Panc1 (cell line): ENCODE measurements at regions not wholly inside any gene's neighbourhood (a gene's known extent, or its start where the extent isn't known, plus 50 kb on each side); places are given as distances from the start of the nearest gene placed in this dataset.

Experiments
- ATAC-seq: fragments of 200-7000 bp; cut with Tn5 transposase; 2 replicates; pipeline ENCODE4 v1.9.1; 2020; ENCODE audit warnings: mild to moderate bottlenecking, moderate library complexity
- BruUV-seq: library from RNA; stranded (reverse); fragments of 400-500 nt; replicated peaks from 2 replicates; lab custom pipeline; 2021; lab: Mats Ljungman, UMichigan
- CTCF ChIA-PET: fragments of 300-600 bp; sonication (Branson Sonifier 250); formaldehyde crosslinking; loops from one replicate; lab custom pipeline; 2022; ENCODE audit warnings: antibody characterized with exemption; lab: Charles Lee
- POLR2A ChIA-PET: fragments of 300-600 bp; sonication (Branson Sonifier 250); formaldehyde crosslinking; loops from one replicate; lab custom pipeline; 2022; ENCODE audit warnings: antibody characterized with exemption; lab: Charles Lee
- DNase-seq: peaks from one replicate; pipeline ENCODE4 v3.0.0-alpha.2; 2010; ENCODE audit warnings: low read depth, low spot score
- H3K27ac ChIP-seq: 2 replicates; pipeline ENCODE4 v1.5.1; 2011; ENCODE audit warnings: mild to moderate bottlenecking, low read length, inconsistent platforms
- H3K27me3 ChIP-seq: fragments of 200-500 bp; sonication (Bioruptor generic); 2 replicates; pipeline ENCODE4 v1.6.0; 2014; ENCODE audit warnings: low read length, inconsistent platforms; ENCODE audit not compliant: control insufficient read depth, insufficient read depth
- H3K36me3 ChIP-seq: fragments of 200-500 bp; sonication (Bioruptor generic); 2 replicates; pipeline ENCODE4 v1.5.1; 2014; ENCODE audit warnings: inconsistent platforms, mild to moderate bottlenecking, low read length, moderate library complexity; ENCODE audit not compliant: control insufficient read depth, insufficient read depth
- H3K4me1 ChIP-seq: 2 replicates; pipeline ENCODE4 v1.5.1; 2011; ENCODE audit warnings: inconsistent platforms, mild to moderate bottlenecking, low read length, moderate library complexity; ENCODE audit not compliant: control insufficient read depth, insufficient read depth
- H3K4me3 ChIP-seq, 2 experiments: 2 replicates each; pipeline ENCODE4 v1.5.1; 2011 to 2012; ENCODE audit warnings: low read depth in 2 of 2, low read length in 2 of 2, mild to moderate bottlenecking in 2 of 2, inconsistent platforms in 1 of 2, moderate library complexity in 1 of 2
- H3K9me3 ChIP-seq: fragments of 200-500 bp; sonication (Bioruptor generic); 2 replicates; pipeline ENCODE4 v1.5.1; 2014; ENCODE audit warnings: low read depth, mild to moderate bottlenecking, inconsistent platforms, low read length, moderate library complexity; ENCODE audit not compliant: control insufficient read depth, insufficient read depth
- CTCF ChIP-seq: fragments of 450-650 bp; IDR thresholded peaks from 2 replicates; pipeline ENCODE4 v1.5.1; 2017; ENCODE audit warnings: mild to moderate bottlenecking
- POLR2AphosphoS5 ChIP-seq: IDR thresholded peaks from 2 replicates; pipeline ENCODE4 v1.6.1; 2012; ENCODE audit warnings: mild to moderate bottlenecking, low read depth, low read length, moderate library complexity
- REST ChIP-seq, 2 experiments: IDR thresholded peaks; 2 replicates each; pipeline ENCODE4 v1.6.1; 2011 to 2012; ENCODE audit warnings: low read depth in 2 of 2, control low read depth in 1 of 2, low read length in 1 of 2, mild to moderate bottlenecking in 1 of 2, moderate library complexity in 1 of 2; ENCODE audit not compliant: insufficient read depth in 1 of 2
- SIN3A ChIP-seq: IDR thresholded peaks from 2 replicates; pipeline ENCODE4 v1.6.1; 2012; ENCODE audit warnings: low read depth, mild to moderate bottlenecking, low read length, moderate library complexity, borderline replicate concordance; ENCODE audit not compliant: insufficient read depth
- TCF7L2 ChIP-seq: IDR thresholded peaks from 2 replicates; pipeline ENCODE4 v1.6.1; 2011; ENCODE audit warnings: mild to moderate bottlenecking, low read depth, low read length, inconsistent platforms
- in situ Hi-C: cut with HindIII; loops from 2 replicates; pipeline ENCODE4 v1.10.0; 2016; ENCODE audit warnings: low sequenced_read_pairs, low pct_unique_long_range_greater_than_20kb
- intact Hi-C: fragments of 100-400 bp; cut with micrococcal nuclease; formaldehyde crosslinking; loops from one replicate; pipeline ENCODE4 v1.10.0; 2022; ENCODE audit not compliant: unreplicated experiment

GRCh38 chr4:181077341-181077740 is 1165.9 kb upstream of the TENM3 start:
- Histone ChIP-seq H3K36me3 (no peaks in the 10 kb centered on the region), H3K27me3 (no peaks in the 10 kb centered on the region), H3K4me1 (no peaks in the 10 kb centered on the region), H3K4me3 (no peak overlapping the region), H3K9me3 (no peaks in the 10 kb centered on the region), H3K27ac (no peak overlapping the region)
- no TSS peak for BruUV-seq
- ChIA-PET POLR2A (no interaction called here), CTCF (no interaction called here)
- ATAC-seq (no peak), DNase-seq (no peak)
- intact Hi-C loops (no loop called here), in situ Hi-C loops (no loop called here)
- TF ChIP-seq POLR2AphosphoS5, result no peak
- TF ChIP-seq REST (IDR thresholded peaks at IDR 0.05; ENCODE audit: insufficient read depth in 1 of 2, low read depth in 2 of 2, low read length in 1 of 2), result no peak
- TF ChIP-seq TCF7L2, result no peak
- no peak for TF ChIP-seq SIN3A
- no peak for TF ChIP-seq CTCF

GRCh38 chr4:181078196-181078595 is 1165.0 kb upstream of the TENM3 start:
- intact Hi-C loops (no loop called here), in situ Hi-C loops (no loop called here)
- TF ChIP-seq SIN3A, result no peak
- no peak for TF ChIP-seq POLR2AphosphoS5
- TF ChIP-seq CTCF, result no peak
- no peak for TF ChIP-seq REST (IDR thresholded peaks at IDR 0.05; ENCODE audit: insufficient read depth in 1 of 2, low read depth in 2 of 2, low read length in 1 of 2)
- TF ChIP-seq TCF7L2, result no peak
- Histone ChIP-seq H3K4me3 (no peak overlapping the region), H3K36me3 (no peaks in the 10 kb centered on the region), H3K9me3 (no peaks in the 10 kb centered on the region), H3K27ac (no peak overlapping the region), H3K4me1 (no peaks in the 10 kb centered on the region), H3K27me3 (no peaks in the 10 kb centered on the region)
- ChIA-PET CTCF (no interaction called here), POLR2A (no interaction called here)
- no TSS peak for BruUV-seq
- no peak for DNase-seq
- no peak for ATAC-seq
